CD4-positive, alpha-beta T cell (primary cell): ENCODE measurements at regions not wholly inside any gene's neighbourhood (a gene's known extent, or its start where the extent isn't known, plus 50 kb on each side); places are given as distances from the start of the nearest gene placed in this dataset.

ENCODE experiments used
- ATAC-seq: fragments of 200-7000 bp; cut with Tn5 transposase; one replicate; pipeline ENCODE4 v1.10.0; 2022; ENCODE audit warnings: mild to moderate bottlenecking; ENCODE audit not compliant: poor library complexity
- CTCF ChIA-PET: fragments of 350-600 bp; sonication (Branson Sonifier 250); formaldehyde crosslinking; loops from one replicate; lab custom pipeline; 2021; ENCODE audit warnings: antibody characterized with exemption, inconsistent platforms; lab: Charles Lee
- POLR2A ChIA-PET: fragments of 350-600 bp; sonication (Branson Sonifier 250); formaldehyde crosslinking; loops from one replicate; lab custom pipeline; 2021; ENCODE audit warnings: antibody characterized with exemption, inconsistent platforms; lab: Charles Lee
- DNase-seq, 14 experiments: peaks; one replicate each; pipeline ENCODE4 v3.0.0-alpha.2; 2013 to 2020; ENCODE audit warnings: mixed read lengths in 2 of 14
- H3K27ac ChIP-seq, 2 donors: one replicate each; pipeline versions ENCODE4 v1.5.1 to v1.7.0; 2013; ENCODE audit warnings: low read length in 2 of 2, low read depth in 1 of 2, mild to moderate bottlenecking in 1 of 2
- H3K27me3 ChIP-seq, 2 experiments: 1 replicate in 1 of 2; 2 replicates in 1 of 2; pipeline versions ENCODE4 v1.6.1 to v1.7.0; 2013; ENCODE audit warnings: low read length in 2 of 2, control low read depth in 1 of 2, mild to moderate bottlenecking in 1 of 2, moderate library complexity in 1 of 2; ENCODE audit not compliant: insufficient read depth in 2 of 2, control insufficient read depth in 1 of 2
- H3K36me3 ChIP-seq: one replicate; pipeline ENCODE4 v1.6.1; 2013; ENCODE audit warnings: low read length, control low read depth; ENCODE audit not compliant: insufficient read depth
- H3K4me1 ChIP-seq: one replicate; pipeline ENCODE4 v1.6.1; 2013; ENCODE audit warnings: low read length, control low read depth; ENCODE audit not compliant: insufficient read depth
- H3K4me3 ChIP-seq: one replicate; pipeline ENCODE4 v1.5.1; 2013; ENCODE audit warnings: mild to moderate bottlenecking, low read length, moderate library complexity
- H3K9me3 ChIP-seq, 2 experiments: 1 replicate in 1 of 2; 2 replicates in 1 of 2; pipeline versions ENCODE4 v1.6.1 to v1.7.0; 2013; ENCODE audit warnings: low read length in 2 of 2, mild to moderate bottlenecking in 2 of 2, control low read depth in 1 of 2, moderate library complexity in 1 of 2; ENCODE audit not compliant: control insufficient read depth in 1 of 2, insufficient read depth in 1 of 2
- H3K27ac Mint-ChIP-seq: one replicate; pipeline ENCODE4 v1.8.0; 2020; ENCODE audit warnings: mixed read lengths
- H3K27me3 Mint-ChIP-seq: one replicate; pipeline ENCODE4 v1.8.0; 2021; ENCODE audit warnings: mixed read lengths
- H3K36me3 Mint-ChIP-seq: one replicate; pipeline ENCODE4 v1.8.0; 2021; ENCODE audit warnings: low read depth, mixed read lengths
- H3K4me1 Mint-ChIP-seq: one replicate; pipeline ENCODE4 v1.8.0; 2021; ENCODE audit warnings: low read depth, mixed read lengths
- H3K4me3 Mint-ChIP-seq: one replicate; pipeline ENCODE4 v1.8.0; 2020; ENCODE audit warnings: mild to moderate bottlenecking, mixed read lengths
- H3K9me3 Mint-ChIP-seq: one replicate; pipeline ENCODE4 v1.8.0; 2020; ENCODE audit warnings: mixed read lengths
- CTCF ChIP-seq: fragments of 200-600 bp; IDR thresholded peaks from one replicate; pipeline ENCODE4 v1.8.0; 2022; ENCODE audit warnings: antibody characterized with exemption, mild to moderate bottlenecking
- intact Hi-C, 2 experiments: fragments of 100-400 bp; cut with DNase I in 1 of 2; cut with micrococcal nuclease in 1 of 2; formaldehyde crosslinking; loops; one replicate each; pipeline versions ENCODE4 v1.15.1 to v1.9.0; 2023 to 2025; cut with DNase I, micrococcal nuclease

DNA sequence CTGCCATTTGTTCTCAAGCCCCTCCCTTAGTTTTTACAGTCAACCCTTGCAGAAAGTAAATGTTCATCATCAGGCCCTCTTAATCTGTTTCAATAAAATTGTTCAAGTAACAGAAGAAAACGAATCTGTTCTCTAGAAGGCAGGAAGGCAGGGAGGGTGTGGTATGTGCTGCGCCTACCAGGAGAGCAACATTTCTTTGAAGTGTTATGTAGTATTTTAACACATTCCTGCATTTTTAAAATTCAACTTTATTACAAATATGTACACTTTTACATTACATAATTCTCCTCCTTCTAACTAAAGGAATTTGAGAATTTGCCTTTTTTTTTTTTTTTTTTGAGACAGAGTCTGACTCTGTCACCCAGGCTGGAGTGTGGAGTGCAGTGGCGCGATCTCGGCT is 657.8 kb downstream of the MCTP2 start:
- Mint-ChIP-seq H3K27me3 (no peaks in the 10 kb centered on the region), H3K4me1 (no peaks in the 10 kb centered on the region), H3K4me3 (no peak overlapping the region), H3K27ac (no peak overlapping the region), H3K9me3 (peaks cover 5% of the 10 kb centered on the region), H3K36me3 (no peaks in the 10 kb centered on the region)
- TF ChIP-seq CTCF: no peak
- ChIA-PET POLR2A (no interaction called here), CTCF (no interaction called here)
- intact Hi-C loops: no loop called here
- no peak overlapping the region for H3K27ac ChIP-seq
- no peak overlapping the region for H3K4me3 ChIP-seq
- no peak for ATAC-seq
- no peaks in the 10 kb centered on the region for H3K9me3 ChIP-seq
- no peaks in the 10 kb centered on the region for H3K27me3 ChIP-seq
- H3K36me3 ChIP-seq: no peaks in the 10 kb centered on the region
- no peaks in the 10 kb centered on the region for H3K4me1 ChIP-seq
- no peak for DNase-seq

GRCh38 chr15:94893091-94893490 is 661.7 kb downstream of the MCTP2 start:
- ChIA-PET CTCF (no interaction called here), POLR2A (no interaction called here)
- intact Hi-C loops: no loop called here
- H3K36me3 ChIP-seq: no peaks in the 10 kb centered on the region
- Mint-ChIP-seq H3K4me3 (no peak overlapping the region), H3K36me3 (no peaks in the 10 kb centered on the region), H3K27ac (no peak overlapping the region), H3K27me3 (no peaks in the 10 kb centered on the region), H3K9me3 (peaks cover 3% of the 10 kb centered on the region), H3K4me1 (no peaks in the 10 kb centered on the region)
- DNase-seq: no peak
- no peaks in the 10 kb centered on the region for H3K9me3 ChIP-seq
- H3K4me3 ChIP-seq: no peak overlapping the region
- no peaks in the 10 kb centered on the region for H3K27me3 ChIP-seq
- H3K27ac ChIP-seq: no peak overlapping the region
- no peaks in the 10 kb centered on the region for H3K4me1 ChIP-seq
- no peak for TF ChIP-seq CTCF
- ATAC-seq: no peak

DNA sequence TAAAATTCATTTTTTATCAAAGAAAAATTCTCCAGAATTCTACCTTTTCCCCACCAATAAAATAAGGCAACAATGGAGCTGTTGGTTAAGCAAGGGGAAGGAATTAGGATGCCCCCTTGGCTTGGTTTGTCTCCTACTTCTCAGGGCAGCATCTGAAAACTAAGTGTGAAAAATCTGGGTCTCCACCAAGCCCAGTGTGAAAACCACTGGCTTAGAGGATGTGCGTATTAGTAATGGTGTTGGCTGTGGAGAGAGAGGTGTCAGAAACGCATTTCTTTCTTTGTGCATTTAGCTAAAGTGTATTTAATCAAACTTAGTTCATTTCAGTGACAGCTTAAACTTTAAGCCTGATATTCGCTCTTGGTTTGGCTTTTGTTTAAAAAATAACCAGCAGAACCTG is 662.7 kb downstream of the MCTP2 start:
- Mint-ChIP-seq H3K36me3 (no peaks in the 10 kb centered on the region), H3K4me3 (no peak overlapping the region), H3K27ac (no peak overlapping the region), H3K4me1 (no peaks in the 10 kb centered on the region), H3K27me3 (no peaks in the 10 kb centered on the region), H3K9me3 (peaks cover 3% of the 10 kb centered on the region)
- CTCF ChIA-PET: interaction anchor here (0.6 kb wide), 1 partner anchor 317 kb away, joined by 3 read pairs; no protein-coding TSS in a partner anchor
- TF ChIP-seq CTCF: no peak
- H3K27ac ChIP-seq: no peak overlapping the region
- H3K4me3 ChIP-seq: no peak overlapping the region
- H3K9me3 ChIP-seq: no peaks in the 10 kb centered on the region
- DNase-seq: no peak
- intact Hi-C loops: no loop called here
- no peak for ATAC-seq
- no peaks in the 10 kb centered on the region for H3K36me3 ChIP-seq
- H3K4me1 ChIP-seq: no peaks in the 10 kb centered on the region
- no peaks in the 10 kb centered on the region for H3K27me3 ChIP-seq
- POLR2A ChIA-PET: no interaction called here
